GM18519 (cell line): ENCODE measurements at regions not wholly inside any gene's neighbourhood (a gene's known extent, or its start where the extent isn't known, plus 50 kb on each side); places are given as distances from the start of the nearest gene placed in this dataset.

ENCODE experiments used
- ATAC-seq: cut with Tn5 transposase; IDR thresholded peaks from one replicate; pipeline ENCODE4 v1.9.1; 2021; ENCODE audit warnings: mild to moderate bottlenecking, moderate library complexity; ENCODE audit not compliant: unreplicated experiment, low FRiP score

GRCh38 chr10:113219446-113219845 lies 269.4 kb downstream of the TCF7L2 start:
- ATAC-seq, result no peak

- ATAC-seq, result no peak
Observed at GRCh38 chr10:113221756-113222168, 271.7 kb downstream of the TCF7L2 start.

GRCh38 chr10:113222207-113222606 lies 272.2 kb downstream of the TCF7L2 start:
- ATAC-seq, result no peak

GRCh38 chr10:113225364-113225763 lies 275.3 kb downstream of the TCF7L2 start:
- no peak for ATAC-seq

GRCh38 chr10:113225903-113226302 lies 275.9 kb downstream of the TCF7L2 start:
- ATAC-seq, result no peak

GRCh38 chr10:113226399-113226798 lies 276.4 kb downstream of the TCF7L2 start:
- no peak for ATAC-seq

- ATAC-seq, result no peak
Observed at GRCh38 chr10:113226831-113227445, 276.9 kb downstream of the TCF7L2 start.

GRCh38 chr10:113228530-113228929 lies 278.5 kb downstream of the TCF7L2 start:
- ATAC-seq, result no peak

GRCh38 chr10:113230011-113230610 lies 280.1 kb downstream of the TCF7L2 start:
- no peak for ATAC-seq

- ATAC-seq, result peak; percentile 90
Observed at GRCh38 chr10:113232928-113233511, 283.0 kb downstream of the TCF7L2 start.

- ATAC-seq, result no peak
Observed at GRCh38 chr10:113234481-113234880, 284.4 kb downstream of the TCF7L2 start.

GRCh38 chr10:113235508-113235907 lies 285.5 kb downstream of the TCF7L2 start:
- ATAC-seq, result no peak

GRCh38 chr10:113236998-113237397 lies 287.0 kb downstream of the TCF7L2 start:
- no peak for ATAC-seq

GRCh38 chr10:113239566-113240350 lies 289.7 kb downstream of the TCF7L2 start:
- no peak for ATAC-seq

GRCh38 chr10:113240736-113241135 lies 290.7 kb downstream of the TCF7L2 start:
- ATAC-seq, result no peak

GRCh38 chr10:113241599-113242360 lies 291.7 kb downstream of the TCF7L2 start:
- ATAC-seq, result no peak

GRCh38 chr10:113243311-113243710 lies 293.3 kb downstream of the TCF7L2 start:
- ATAC-seq, result no peak

- no peak for ATAC-seq
Observed at GRCh38 chr10:113244750-113245149, 294.7 kb downstream of the TCF7L2 start.

- ATAC-seq, result no peak
Observed at GRCh38 chr10:113245286-113245685, 295.2 kb downstream of the TCF7L2 start.

GRCh38 chr10:113247050-113247449 lies 297.0 kb downstream of the TCF7L2 start:
- no peak for ATAC-seq
